ENCODE measurements at regions not wholly inside any gene's neighbourhood (a gene's known extent, or its start where the extent isn't known, plus 50 kb on each side); places are given as distances from the start of the nearest gene placed in this dataset.

GRCh38 chr10:44685747-44686146 is 225.4 kb upstream of the TMEM72 start:
- DNase-seq, result no peak

- DNase-seq, result no peak
Measured at GRCh38 chr10:44689368-44689767, 221.8 kb upstream of the TMEM72 start.

- DNase-seq, result no peak
Measured at GRCh38 chr10:44696496-44696895, 214.6 kb upstream of the TMEM72 start.

GRCh38 chr10:44697116-44697515 is 214.0 kb upstream of the TMEM72 start:
- DNase-seq, result no peak

- no peak for DNase-seq
Measured at GRCh38 chr10:44702531-44702930, 208.6 kb upstream of the TMEM72 start.

GRCh38 chr10:44703241-44704155 is 207.6 kb upstream of the TMEM72 start:
- DNase-seq, result no peak

GRCh38 chr10:44704616-44705015 is 206.5 kb upstream of the TMEM72 start:
- no peak for DNase-seq

- DNase-seq, result peak; percentile 30
Measured at GRCh38 chr10:44706745-44707144, 204.4 kb upstream of the TMEM72 start.

GRCh38 chr10:44713307-44713706 is 197.8 kb upstream of the TMEM72 start:
- no peak for DNase-seq

GRCh38 chr10:44714451-44714850 is 196.7 kb upstream of the TMEM72 start:
- DNase-seq, result no peak

GRCh38 chr10:44715136-44715535 is 196.0 kb upstream of the TMEM72 start:
- no peak for DNase-seq

GRCh38 chr10:44716470-44717015 is 194.6 kb upstream of the TMEM72 start:
- no peak for DNase-seq

GRCh38 chr10:44723082-44723481 is 188.1 kb upstream of the TMEM72 start:
- no peak for DNase-seq

- DNase-seq, result peak; percentile 27
Measured at GRCh38 chr10:44723619-44724325, 187.4 kb upstream of the TMEM72 start.

- no peak for DNase-seq
Measured at GRCh38 chr10:44724415-44725174, 186.5 kb upstream of the TMEM72 start.

- DNase-seq, result no peak
Measured at GRCh38 chr10:44725404-44725803, 185.7 kb upstream of the TMEM72 start.

- no peak for DNase-seq
Measured at GRCh38 chr10:44731283-44731682, 179.9 kb upstream of the TMEM72 start.

GRCh38 chr10:44733501-44734488 is 177.3 kb upstream of the TMEM72 start:
- no peak for DNase-seq

- no peak for DNase-seq
Measured at GRCh38 chr10:44742248-44742647, 168.9 kb upstream of the TMEM72 start.

- no peak for DNase-seq
Measured at GRCh38 chr10:44743535-44743934, 167.6 kb upstream of the TMEM72 start.

GRCh38 chr10:44745920-44746319 is 165.2 kb upstream of the TMEM72 start:
- no peak for DNase-seq

Data from GOT3 (cell line).